ENCODE measurements at regions not wholly inside any gene's neighbourhood (a gene's known extent, or its start where the extent isn't known, plus 50 kb on each side); places are given as distances from the start of the nearest gene placed in this dataset.
"Not testable (repeated sequence)": the region's sequence is repeated elsewhere in the genome, so short reads cannot be mapped to it uniquely, and the experiment has no call there.

GRCh38 chr5:120329095-120329494, 135.0 kb upstream of the PRR16 start:
- H3K27ac Mint-ChIP-seq: no peak overlapping the region
- no peak for ATAC-seq (ENCODE audit: low read depth)
- no peaks in the 10 kb centered on the region for H3K36me3 Mint-ChIP-seq
- H3K4me1 Mint-ChIP-seq: no peaks in the 10 kb centered on the region
- H3K27me3 Mint-ChIP-seq: no peaks in the 10 kb centered on the region
- DNase-seq (ENCODE audit: low spot score in 2 of 2): no peak
- H3K9me3 Mint-ChIP-seq: peaks cover 9% of the 10 kb centered on the region
- no peak overlapping the region for H3K4me3 Mint-ChIP-seq

- H3K27me3 Mint-ChIP-seq: peaks cover 1% of the 10 kb centered on the region
- no peak for ATAC-seq (ENCODE audit: low read depth)
- H3K36me3 Mint-ChIP-seq: no peaks in the 10 kb centered on the region
These were observed 133.5 kb upstream of the PRR16 start for GRCh38 chr5:120330558-120330957.

GRCh38 chr5:120344181-120344580, 119.9 kb upstream of the PRR16 start:
- no peaks in the 10 kb centered on the region for H3K36me3 Mint-ChIP-seq
- no peak overlapping the region for H3K4me3 Mint-ChIP-seq
- H3K27me3 Mint-ChIP-seq: peaks cover 2% of the 10 kb centered on the region
- DNase-seq (ENCODE audit: low spot score in 2 of 2): no peak
- H3K9me3 Mint-ChIP-seq: no peaks in the 10 kb centered on the region
- H3K4me1 Mint-ChIP-seq: no peaks in the 10 kb centered on the region
- ATAC-seq (ENCODE audit: low read depth): no peak
- H3K27ac Mint-ChIP-seq: no peak overlapping the region

More at GRCh38 chr5:120330558-120330957, 133.5 kb upstream of the PRR16 start:
- Mint-ChIP-seq H3K4me3 (no peak overlapping the region), H3K9me3 (peaks cover 7% of the 10 kb centered on the region), H3K4me1 (no peaks in the 10 kb centered on the region), H3K27ac (no peak overlapping the region)
- DNase-seq (ENCODE audit: low spot score in 2 of 2): no peak

GRCh38 chr5:120345947-120346346, 118.2 kb upstream of the PRR16 start:
- no peaks in the 10 kb centered on the region for H3K36me3 Mint-ChIP-seq
- H3K27ac Mint-ChIP-seq: no peak overlapping the region
- H3K4me1 Mint-ChIP-seq: no peaks in the 10 kb centered on the region
- DNase-seq (ENCODE audit: low spot score in 2 of 2): no peak
- peaks cover 4% of the 10 kb centered on the region for H3K9me3 Mint-ChIP-seq
- no peak for ATAC-seq (ENCODE audit: low read depth)
- no peaks in the 10 kb centered on the region for H3K27me3 Mint-ChIP-seq
- H3K4me3 Mint-ChIP-seq: no peak overlapping the region

- H3K27me3 Mint-ChIP-seq; H3K4me1 Mint-ChIP-seq; DNase-seq (ENCODE audit: low spot score in 2 of 2); H3K27ac Mint-ChIP-seq; H3K9me3 Mint-ChIP-seq; ATAC-seq (ENCODE audit: low read depth); H3K36me3 Mint-ChIP-seq; H3K4me3 Mint-ChIP-seq: not testable (repeated sequence)
These were observed 113.0 kb upstream of the PRR16 start for GRCh38 chr5:120351071-120351470.

GRCh38 chr5:120354126-120354525, 110.0 kb upstream of the PRR16 start:
- H3K36me3 Mint-ChIP-seq: no peaks in the 10 kb centered on the region
- no peaks in the 10 kb centered on the region for H3K27me3 Mint-ChIP-seq
- H3K27ac Mint-ChIP-seq: no peak overlapping the region
- DNase-seq (ENCODE audit: low spot score in 2 of 2) (no peak), ATAC-seq (ENCODE audit: low read depth) (no peak)
- H3K4me3 Mint-ChIP-seq: no peak overlapping the region
- H3K9me3 Mint-ChIP-seq: peaks cover 5% of the 10 kb centered on the region
- no peaks in the 10 kb centered on the region for H3K4me1 Mint-ChIP-seq

- H3K27me3 Mint-ChIP-seq: no peaks in the 10 kb centered on the region
- H3K4me1 Mint-ChIP-seq: no peaks in the 10 kb centered on the region
- H3K36me3 Mint-ChIP-seq: no peaks in the 10 kb centered on the region
- no peak overlapping the region for H3K4me3 Mint-ChIP-seq
- no peak overlapping the region for H3K27ac Mint-ChIP-seq
- H3K9me3 Mint-ChIP-seq: no peaks in the 10 kb centered on the region
- no peak for ATAC-seq (ENCODE audit: low read depth)
- DNase-seq (ENCODE audit: low spot score in 2 of 2): no peak
These were observed 105.2 kb upstream of the PRR16 start for GRCh38 chr5:120358949-120359348.

- Mint-ChIP-seq H3K4me3 (no peak overlapping the region), H3K9me3 (no peaks in the 10 kb centered on the region), H3K4me1 (no peaks in the 10 kb centered on the region), H3K36me3 (no peaks in the 10 kb centered on the region), H3K27ac (no peak overlapping the region), H3K27me3 (no peaks in the 10 kb centered on the region)
- ATAC-seq (ENCODE audit: low read depth) (no peak), DNase-seq (ENCODE audit: low spot score in 2 of 2) (no peak)
These were observed 102.2 kb upstream of the PRR16 start for GRCh38 chr5:120361941-120362340.

GRCh38 chr5:120362426-120362825, 101.7 kb upstream of the PRR16 start:
- DNase-seq (ENCODE audit: low spot score in 2 of 2) (no peak), ATAC-seq (ENCODE audit: low read depth) (no peak)
- Mint-ChIP-seq H3K27ac (no peak overlapping the region), H3K4me3 (no peak overlapping the region), H3K36me3 (no peaks in the 10 kb centered on the region), H3K27me3 (no peaks in the 10 kb centered on the region), H3K9me3 (no peaks in the 10 kb centered on the region), H3K4me1 (no peaks in the 10 kb centered on the region)

GRCh38 chr5:120365656-120366446, 98.2 kb upstream of the PRR16 start:
- Mint-ChIP-seq H3K27ac (no peak overlapping the region), H3K4me3 (no peak overlapping the region), H3K27me3 (no peaks in the 10 kb centered on the region), H3K36me3 (no peaks in the 10 kb centered on the region), H3K9me3 (no peaks in the 10 kb centered on the region), H3K4me1 (no peaks in the 10 kb centered on the region)
- DNase-seq (ENCODE audit: low spot score in 2 of 2) (no peak), ATAC-seq (ENCODE audit: low read depth) (no peak)

GRCh38 chr5:120367896-120368634, 96.0 kb upstream of the PRR16 start:
- H3K4me1 Mint-ChIP-seq: no peaks in the 10 kb centered on the region
- no peak for ATAC-seq (ENCODE audit: low read depth)
- no peaks in the 10 kb centered on the region for H3K36me3 Mint-ChIP-seq
- no peak overlapping the region for H3K27ac Mint-ChIP-seq
- no peak overlapping the region for H3K4me3 Mint-ChIP-seq
- DNase-seq (ENCODE audit: low spot score in 2 of 2): no peak
- peaks cover 2% of the 10 kb centered on the region for H3K27me3 Mint-ChIP-seq
- no peaks in the 10 kb centered on the region for H3K9me3 Mint-ChIP-seq

GRCh38 chr5:120368923-120369715, 95.0 kb upstream of the PRR16 start:
- DNase-seq (ENCODE audit: low spot score in 2 of 2): no peak
- H3K4me1 Mint-ChIP-seq: no peaks in the 10 kb centered on the region
- peaks cover 2% of the 10 kb centered on the region for H3K27me3 Mint-ChIP-seq
- no peak overlapping the region for H3K27ac Mint-ChIP-seq
- no peaks in the 10 kb centered on the region for H3K36me3 Mint-ChIP-seq
- H3K9me3 Mint-ChIP-seq: no peaks in the 10 kb centered on the region
- no peak overlapping the region for H3K4me3 Mint-ChIP-seq
- ATAC-seq (ENCODE audit: low read depth): no peak

- Mint-ChIP-seq H3K4me3 (no peak overlapping the region), H3K36me3 (no peaks in the 10 kb centered on the region), H3K9me3 (no peaks in the 10 kb centered on the region), H3K27me3 (peaks cover 2% of the 10 kb centered on the region), H3K4me1 (no peaks in the 10 kb centered on the region), H3K27ac (no peak overlapping the region)
- ATAC-seq (ENCODE audit: low read depth) (no peak), DNase-seq (ENCODE audit: low spot score in 2 of 2) (no peak)
These were observed 91.2 kb upstream of the PRR16 start for GRCh38 chr5:120372899-120373298.

GRCh38 chr5:120375248-120375647, 88.9 kb upstream of the PRR16 start:
- Mint-ChIP-seq H3K9me3 (peaks cover 5% of the 10 kb centered on the region), H3K36me3 (no peaks in the 10 kb centered on the region), H3K27ac (no peak overlapping the region), H3K27me3 (peaks cover 2% of the 10 kb centered on the region), H3K4me1 (no peaks in the 10 kb centered on the region), H3K4me3 (no peak overlapping the region)
- DNase-seq (ENCODE audit: low spot score in 2 of 2) (no peak), ATAC-seq (ENCODE audit: low read depth) (no peak)
